Neuronal stem cell (in vitro differentiated cells): ENCODE measurements at regions not wholly inside any gene's neighbourhood (a gene's known extent, or its start where the extent isn't known, plus 50 kb on each side); places are given as distances from the start of the nearest gene placed in this dataset.
"Not testable (repeated sequence)": the region's sequence is repeated elsewhere in the genome, so short reads cannot be mapped to it uniquely, and the experiment has no call there.

Experiments used
- DNase-seq: peaks from one replicate; pipeline ENCODE4 v3.0.0-alpha.2; 2013; ENCODE audit warnings: low spot score
- H2AFZ ChIP-seq: one replicate; pipeline ENCODE4 v1.6.1; 2013; ENCODE audit warnings: mild to moderate bottlenecking, low read length, inconsistent platforms
- H2AK5ac ChIP-seq: 2 replicates; pipeline ENCODE4 v1.6.1; 2013; ENCODE audit warnings: low read depth, mild to moderate bottlenecking, inconsistent platforms, low read length, moderate library complexity, mixed read lengths
- H2BK120ac ChIP-seq: 2 replicates; pipeline ENCODE4 v1.6.1; 2013; ENCODE audit warnings: low read depth, mild to moderate bottlenecking, inconsistent platforms, low read length, moderate library complexity, mixed read lengths
- H2BK12ac ChIP-seq: one replicate; pipeline ENCODE4 v1.6.1; 2013; ENCODE audit warnings: low read length, inconsistent platforms
- H2BK15ac ChIP-seq: 2 replicates; pipeline ENCODE4 v1.6.1; 2013; ENCODE audit warnings: mild to moderate bottlenecking, low read length, inconsistent platforms, mixed read lengths
- H2BK5ac ChIP-seq: one replicate; pipeline ENCODE4 v1.6.1; 2013; ENCODE audit warnings: inconsistent platforms, mild to moderate bottlenecking, low read length, moderate library complexity
- H3K14ac ChIP-seq: one replicate; pipeline ENCODE4 v1.6.1; 2013; ENCODE audit warnings: low read length, inconsistent platforms
- H3K18ac ChIP-seq: 2 replicates; pipeline ENCODE4 v1.6.1; 2013; ENCODE audit warnings: low read length, inconsistent platforms
- H3K23ac ChIP-seq: 2 replicates; pipeline ENCODE4 v1.6.1; 2013; ENCODE audit warnings: low read depth, mild to moderate bottlenecking, mixed read lengths, low read length, inconsistent platforms; ENCODE audit not compliant: poor library complexity
- H3K27ac ChIP-seq: replicated peaks from 3 replicates; pipeline ENCODE4 v1.5.1; 2013; ENCODE audit warnings: low read length, inconsistent platforms
- H3K27me3 ChIP-seq, 3 experiments: 2 replicates each; pipeline ENCODE4 v1.6.1; 2013; ENCODE audit warnings: low read length in 3 of 3, mild to moderate bottlenecking in 2 of 3, inconsistent platforms in 1 of 3, low read depth in 1 of 3, mixed read lengths in 1 of 3, moderate library complexity in 1 of 3; ENCODE audit not compliant: control insufficient read depth in 3 of 3, insufficient read depth in 3 of 3
- H3K36me3 ChIP-seq, 2 donors: replicated peaks in 1 of 2; 2 replicates each; pipeline ENCODE4 v1.6.1; 2013; ENCODE audit warnings: low read length in 2 of 2; ENCODE audit not compliant: control insufficient read depth in 2 of 2, insufficient read depth in 2 of 2
- H3K4ac ChIP-seq: 2 replicates; pipeline ENCODE4 v1.6.1; 2013; ENCODE audit warnings: inconsistent platforms, mild to moderate bottlenecking, low read length, moderate library complexity
- H3K4me1 ChIP-seq, 2 donors: 1 replicate in 1 of 2; 2 replicates in 1 of 2; pipeline ENCODE4 v1.6.1; 2013; ENCODE audit warnings: low read length in 2 of 2, low read depth in 1 of 2; ENCODE audit not compliant: control insufficient read depth in 2 of 2, insufficient read depth in 1 of 2
- H3K4me2 ChIP-seq: one replicate; pipeline ENCODE4 v1.6.1; 2013; ENCODE audit warnings: mild to moderate bottlenecking, low read length, inconsistent platforms; ENCODE audit not compliant: insufficient read depth, poor library complexity, severe bottlenecking
- H3K4me3 ChIP-seq, 2 donors: 2 replicates each; pipeline ENCODE4 v1.5.1; 2013; ENCODE audit warnings: low read length in 2 of 2, mild to moderate bottlenecking in 2 of 2, inconsistent platforms in 1 of 2, moderate library complexity in 1 of 2
- H3K79me1 ChIP-seq: one replicate; pipeline ENCODE4 v1.6.1; 2013; ENCODE audit warnings: low read depth, mild to moderate bottlenecking, inconsistent platforms, low read length, moderate library complexity
- H3K9ac ChIP-seq: one replicate; pipeline ENCODE4 v1.6.1; 2013; ENCODE audit warnings: mild to moderate bottlenecking, low read depth, low read length, inconsistent platforms; ENCODE audit not compliant: poor library complexity
- H3K9me3 ChIP-seq, 2 donors: replicated peaks in 1 of 2; 2 replicates each; pipeline versions ENCODE3 to v1.6.1; 2013; ENCODE audit warnings: low read length in 2 of 2, mild to moderate bottlenecking in 2 of 2, inconsistent platforms in 1 of 2, low read depth in 1 of 2, mixed read lengths in 1 of 2, moderate library complexity in 1 of 2; ENCODE audit not compliant: control insufficient read depth in 2 of 2, insufficient read depth in 1 of 2
- H4K8ac ChIP-seq: one replicate; pipeline ENCODE4 v1.6.1; 2013; ENCODE audit warnings: low read depth, mild to moderate bottlenecking, inconsistent platforms, low read length, moderate library complexity
- H4K91ac ChIP-seq: one replicate; pipeline ENCODE4 v1.6.1; 2013; ENCODE audit warnings: low read length, low read depth, mild to moderate bottlenecking, inconsistent platforms; ENCODE audit not compliant: poor library complexity
- WGBS, 2 donors: extraction: QIAGEN DNeasy Blood & Tissue Kit; methylation state at CpG; one replicate each; pipeline ENCODE4 v1.1.7; 2013; ENCODE audit warnings: missing lambda C conversion rate in 2 of 2, mixed read lengths in 1 of 2; ENCODE audit not compliant: insufficient read length in 2 of 2, insufficient replicate concordance in 1 of 2; ENCODE audit errors: extremely low coverage in 2 of 2; 5-methylcytosine and 5-hydroxymethylcytosine counted together

- Histone ChIP-seq H3K4ac (peak overlapping the region; percentile 53), H3K27me3 (no peaks in the 10 kb centered on the region), H3K36me3 (no peaks in the 10 kb centered on the region), H4K91ac (no peak overlapping the region), H2AK5ac (no peak overlapping the region), H2AFZ (no peak overlapping the region), H2BK5ac (no peak overlapping the region), H3K9ac (no peak overlapping the region), H3K14ac (no peak overlapping the region), H3K18ac (peak overlapping the region; percentile 80), H3K27ac (no peak overlapping the region), H3K79me1 (no peaks in the 10 kb centered on the region), H4K8ac (no peak overlapping the region), H2BK120ac (no peak overlapping the region), H2BK12ac (no peak overlapping the region), H3K4me3 (no peak overlapping the region), H3K4me1 (peaks cover 0 to 2% of the 10 kb centered on the region in 2 donors), H2BK15ac (no peak overlapping the region), H3K23ac (no peak overlapping the region), H3K4me2 (no peak overlapping the region), H3K9me3 (no peaks in the 10 kb centered on the region)
- DNase-seq = no peak
- WGBS, 2 donors = no CpG with 5 or more reads among the region's 10 CpGs
Measured at GRCh38 chr2:125408874-125409538, 1247.0 kb upstream of the GYPC start.

GRCh38 chr2:125418483-125418882, 1237.5 kb upstream of the GYPC start:
- no peaks in the 10 kb centered on the region for H3K79me1 ChIP-seq

GRCh38 chr2:125422198-125422770, 1233.7 kb upstream of the GYPC start:
- not testable (repeated sequence) for H4K8ac ChIP-seq, H4K91ac ChIP-seq, H3K23ac ChIP-seq, H2BK15ac ChIP-seq, H2BK12ac ChIP-seq, H3K4me2 ChIP-seq, H3K4me1 ChIP-seq, H3K27me3 ChIP-seq, H3K4me3 ChIP-seq, H2AFZ ChIP-seq, H3K27ac ChIP-seq, H3K9me3 ChIP-seq, H3K9ac ChIP-seq, H2AK5ac ChIP-seq, H3K18ac ChIP-seq, H3K36me3 ChIP-seq, H2BK120ac ChIP-seq, H3K4ac ChIP-seq, DNase-seq, H3K14ac ChIP-seq, H3K79me1 ChIP-seq, H2BK5ac ChIP-seq
- WGBS, 2 donors = no CpG with 5 or more reads among the region's 32 CpGs

More at GRCh38 chr2:125418483-125418882, 1237.5 kb upstream of the GYPC start:
- Histone ChIP-seq H4K8ac (no peak overlapping the region), H3K4me3 (no peak overlapping the region), H2BK15ac (no peak overlapping the region), H3K9ac (no peak overlapping the region), H3K27ac (no peak overlapping the region), H3K4ac (no peak overlapping the region), H3K14ac (no peak overlapping the region), H3K23ac (no peak overlapping the region), H3K18ac (no peak overlapping the region), H3K27me3 (no peaks in the 10 kb centered on the region), H2BK5ac (no peak overlapping the region), H3K4me1 (no peaks in the 10 kb centered on the region), H2BK120ac (no peak overlapping the region), H2AK5ac (no peak overlapping the region), H4K91ac (no peak overlapping the region), H3K9me3 (no peaks in the 10 kb centered on the region), H3K36me3 (no peaks in the 10 kb centered on the region), H2BK12ac (no peak overlapping the region), H3K4me2 (no peak overlapping the region), H2AFZ (no peak overlapping the region)
- DNase-seq = no peak
- no CpG with 5 or more reads among the region's 1 CpG for WGBS, 2 donors

GRCh38 chr2:125424266-125424785, 1231.6 kb upstream of the GYPC start:
- no peaks in the 10 kb centered on the region for H3K36me3 ChIP-seq
- peak; percentile 9 for DNase-seq
- H3K9me3 ChIP-seq = no peaks in the 10 kb centered on the region
- no peak overlapping the region for H2BK120ac ChIP-seq
- H3K18ac ChIP-seq = no peak overlapping the region
- no peak overlapping the region for H2AK5ac ChIP-seq
- H3K4me3 ChIP-seq = no peak overlapping the region
- peaks cover 0 to 2% of the 10 kb centered on the region in 2 donors for H3K4me1 ChIP-seq
- H3K4ac ChIP-seq = no peak overlapping the region
- no peaks in the 10 kb centered on the region for H3K27me3 ChIP-seq
- no peak overlapping the region for H3K4me2 ChIP-seq
- no peak overlapping the region for H3K23ac ChIP-seq
- H4K8ac ChIP-seq = no peak overlapping the region
- no CpG with 5 or more reads among the region's 1 CpG for WGBS, 2 donors
- H2BK12ac ChIP-seq = no peak overlapping the region
- H3K79me1 ChIP-seq = no peaks in the 10 kb centered on the region
- no peak overlapping the region for H3K9ac ChIP-seq
- H2BK5ac ChIP-seq = no peak overlapping the region
- no peak overlapping the region for H2BK15ac ChIP-seq
- no peak overlapping the region for H4K91ac ChIP-seq
- no peak overlapping the region for H3K27ac ChIP-seq
- no peak overlapping the region for H2AFZ ChIP-seq
- H3K14ac ChIP-seq = no peak overlapping the region
